GM23338 (cell line): ENCODE measurements at regions not wholly inside any gene's neighbourhood (a gene's known extent, or its start where the extent isn't known, plus 50 kb on each side); places are given as distances from the start of the nearest gene placed in this dataset.

Source experiments
- ATAC-seq: fragments of 200-7000 bp; cut with Tn5 transposase; 3 replicates; pipeline ENCODE4 v1.9.1; 2020
- DNase-seq: peaks from one replicate; pipeline ENCODE4 v3.0.0-alpha.2; 2015; ENCODE audit warnings: low spot score
- H2AFZ ChIP-seq: fragments of 200-600 bp; sonication (generic); 2 replicates; pipeline ENCODE4 v1.8.0; 2016; ENCODE audit warnings: antibody characterized with exemption, mild to moderate bottlenecking, moderate library complexity
- H3F3A ChIP-seq: fragments of 200-600 bp; sonication (generic); replicated peaks from 2 replicates; pipeline ENCODE4 v1.8.0; 2017; ENCODE audit warnings: antibody characterized with exemption, mixed run types, low read depth
- H3K27ac ChIP-seq: fragments of 200-600 bp; sonication (generic); 2 replicates; pipeline ENCODE4 v1.6.1; 2016; ENCODE audit warnings: low read depth
- H3K27me3 ChIP-seq: fragments of 200-600 bp; sonication (generic); 2 replicates; pipeline ENCODE4 v1.8.0; 2016; ENCODE audit warnings: mild to moderate bottlenecking, mixed run types, moderate library complexity; ENCODE audit not compliant: insufficient read depth
- H3K36me3 ChIP-seq: fragments of 200-600 bp; sonication (generic); 2 replicates; pipeline ENCODE4 v1.8.0; 2016; ENCODE audit warnings: mild to moderate bottlenecking; ENCODE audit not compliant: insufficient read depth
- H3K4me1 ChIP-seq: fragments of 200-600 bp; sonication (generic); 2 replicates; pipeline ENCODE4 v1.8.0; 2016; ENCODE audit warnings: mild to moderate bottlenecking, moderate library complexity; ENCODE audit not compliant: insufficient read depth
- H3K4me2 ChIP-seq: fragments of 200-600 bp; sonication (generic); 2 replicates; pipeline ENCODE4 v1.7.1; 2017; ENCODE audit warnings: mixed run types
- H3K4me3 ChIP-seq: fragments of 200-600 bp; sonication (generic); 2 replicates; pipeline ENCODE4 v1.6.1; 2016; ENCODE audit warnings: mixed run types
- H3K79me2 ChIP-seq: fragments of 200-600 bp; sonication (generic); replicated peaks from 2 replicates; pipeline ENCODE4 v1.8.0; 2017; ENCODE audit warnings: mild to moderate bottlenecking; ENCODE audit not compliant: insufficient read depth
- H3K9me2 ChIP-seq: fragments of 200-600 bp; sonication (generic); 2 replicates; pipeline ENCODE4 v1.8.0; 2017; ENCODE audit not compliant: insufficient read depth
- H4K20me1 ChIP-seq: fragments of 200-600 bp; sonication (generic); replicated peaks from 2 replicates; pipeline ENCODE4 v1.8.0; 2017; ENCODE audit warnings: mild to moderate bottlenecking; ENCODE audit not compliant: insufficient read depth
- H3K27ac Mint-ChIP-seq: 2 replicates; pipeline ENCODE4 v1.8.0; 2020; ENCODE audit warnings: inconsistent platforms, mild to moderate bottlenecking, moderate library complexity, mixed read lengths
- H3K27me3 Mint-ChIP-seq: 3 replicates; pipeline ENCODE4 v1.8.0; 2022; ENCODE audit warnings: low read depth, mild to moderate bottlenecking, moderate library complexity, mixed read lengths, inconsistent platforms; ENCODE audit not compliant: insufficient read depth, poor library complexity
- H3K36me3 Mint-ChIP-seq: 3 replicates; pipeline ENCODE4 v1.8.0; 2021; ENCODE audit warnings: low read depth, mild to moderate bottlenecking, inconsistent platforms, moderate library complexity, mixed read lengths
- H3K4me1 Mint-ChIP-seq: 3 replicates; pipeline ENCODE4 v1.8.0; 2020; ENCODE audit warnings: mild to moderate bottlenecking, inconsistent platforms, mixed read lengths
- H3K4me3 Mint-ChIP-seq: 3 replicates; pipeline ENCODE4 v1.8.0; 2021; ENCODE audit warnings: moderate library complexity, mild to moderate bottlenecking, inconsistent platforms, mixed read lengths
- H3K9me3 Mint-ChIP-seq: 3 replicates; pipeline ENCODE4 v1.8.0; 2020; ENCODE audit warnings: moderate library complexity, mild to moderate bottlenecking, inconsistent platforms, mixed read lengths
- CTCF ChIP-seq, 2 experiments: fragments of 200-600 bp in 1 of 2; sonication (generic) in 1 of 2; conservative IDR thresholded peaks; 2 replicates each; pipeline versions ENCODE4 v1.5.1 to v1.6.1; 2016 to 2017; ENCODE audit warnings: antibody characterized with exemption in 2 of 2, low read depth in 2 of 2, mild to moderate bottlenecking in 2 of 2, moderate library complexity in 1 of 2
- EZH2 ChIP-seq: fragments of 200-600 bp; sonication (generic); IDR thresholded peaks from one replicate; pipeline ENCODE4 v1.8.0; 2017; ENCODE audit warnings: antibody characterized with exemption, mild to moderate bottlenecking, low read depth; ENCODE audit not compliant: unreplicated experiment
- EZH2phosphoT487 ChIP-seq: fragments of 200-600 bp; sonication (generic); IDR thresholded peaks from one replicate; pipeline ENCODE4 v1.8.1; 2018; ENCODE audit warnings: antibody characterized with exemption; ENCODE audit not compliant: unreplicated experiment
- JUNB ChIP-seq: IDR thresholded peaks from one replicate; pipeline ENCODE4 v1.6.1; 2016; ENCODE audit warnings: antibody characterized with exemption; ENCODE audit not compliant: unreplicated experiment
- NANOG ChIP-seq: IDR thresholded peaks from 2 replicates; pipeline ENCODE4 v1.6.1; 2016; ENCODE audit warnings: antibody characterized with exemption, borderline replicate concordance
- POLR2AphosphoS5 ChIP-seq: IDR thresholded peaks from 2 replicates; pipeline ENCODE4 v1.6.1; 2016; ENCODE audit warnings: antibody characterized with exemption, low read depth
- STAT1 ChIP-seq: IDR thresholded peaks from one replicate; pipeline ENCODE4 v1.6.1; 2016; ENCODE audit warnings: antibody characterized with exemption; ENCODE audit not compliant: unreplicated experiment
- ZNF462 ChIP-seq: fragments of 250-450 bp; sonication (Bioruptor Pico); IDR thresholded peaks from 2 replicates; pipeline ENCODE4 v1.5.0; 2020; ENCODE audit warnings: mild to moderate bottlenecking, moderate library complexity

DNA sequence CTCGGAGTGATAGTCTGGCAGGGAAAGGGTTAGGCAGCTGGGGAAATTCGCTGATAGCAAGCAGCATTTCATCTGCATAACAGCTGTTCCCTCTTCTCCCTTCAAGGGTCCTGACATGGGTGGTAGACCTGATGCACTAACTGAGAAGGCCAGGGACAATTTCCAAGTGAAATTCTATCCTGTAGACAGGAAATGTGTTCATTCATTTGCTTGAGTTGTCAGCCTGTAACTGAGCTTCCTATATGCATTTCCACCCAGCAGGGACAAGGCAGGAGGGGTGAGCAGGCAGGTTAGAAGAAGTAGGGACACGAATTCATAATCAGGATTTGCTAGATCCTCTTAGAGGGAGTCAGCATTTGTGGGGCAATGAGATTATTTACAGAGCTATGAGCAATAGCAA lies 154.3 kb upstream of the NCAM1 start (continued):
- TF ChIP-seq ZNF462 (CRISPR knock-in tag) (no peak), EZH2 (no peak), EZH2phosphoT487 (no peak)

DNA sequence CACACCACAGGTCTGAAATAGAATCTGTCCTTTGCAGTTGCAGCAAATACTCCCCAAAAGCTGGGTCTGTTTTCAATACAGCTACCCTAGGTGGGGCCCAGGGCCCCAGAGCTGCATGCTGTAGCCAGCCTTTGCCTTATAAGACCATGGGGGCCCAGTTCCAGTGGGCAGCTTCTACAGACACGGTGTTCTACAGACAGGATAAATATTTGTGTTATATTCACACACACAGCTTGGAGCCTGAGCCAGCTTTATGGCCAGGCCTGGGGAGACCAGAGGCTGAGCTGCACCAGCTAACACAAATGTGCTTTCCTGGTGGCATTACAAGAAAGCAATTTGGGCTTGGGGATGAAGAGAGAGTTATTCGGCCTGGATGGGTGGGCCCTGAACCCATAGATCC lies 151.8 kb upstream of the NCAM1 start:
- H3F3A ChIP-seq: no peaks in the 10 kb centered on the region
- H2AFZ ChIP-seq: no peak overlapping the region
- Mint-ChIP-seq H3K4me3 (no peak overlapping the region), H3K4me1 (peaks cover 21% of the 10 kb centered on the region), H3K27me3 (peaks cover 2% of the 10 kb centered on the region), H3K36me3 (no peaks in the 10 kb centered on the region), H3K27ac (no peak overlapping the region), H3K9me3 (no peaks in the 10 kb centered on the region)
- no peaks in the 10 kb centered on the region for H3K79me2 ChIP-seq
- H3K4me1 ChIP-seq: peaks cover 13% of the 10 kb centered on the region
- no peaks in the 10 kb centered on the region for H3K27me3 ChIP-seq
- no peak overlapping the region for H3K4me3 ChIP-seq
- H3K36me3 ChIP-seq: no peaks in the 10 kb centered on the region
- ATAC-seq (no peak), DNase-seq (no peak)
- H3K27ac ChIP-seq: no peak overlapping the region
- H4K20me1 ChIP-seq: no peaks in the 10 kb centered on the region
- peaks cover 11% of the 10 kb centered on the region; the same call in 1 of the 2 replicates for H3K9me2 ChIP-seq
- H3K4me2 ChIP-seq: no peak overlapping the region
- TF ChIP-seq JUNB (no peak), NANOG (no peak), CTCF (conservative IDR thresholded peaks at IDR 0.05; ENCODE audit: low read depth in 2 of 2) (no peak), ZNF462 (CRISPR knock-in tag) (no peak), STAT1 (no peak), POLR2AphosphoS5 (no peak)
